DOHH2 (cell line): ENCODE measurements at regions not wholly inside any gene's neighbourhood (a gene's known extent, or its start where the extent isn't known, plus 50 kb on each side); places are given as distances from the start of the nearest gene placed in this dataset.

Experiments
- H3F3A ChIP-seq: fragments of 200-600 bp; sonication (generic), shearing (Covaris generic); 2 replicates; pipeline ENCODE4 v1.6.0; 2016; ENCODE audit warnings: antibody characterized with exemption, mild to moderate bottlenecking; ENCODE audit not compliant: control insufficient read depth, insufficient read depth
- H3K27ac ChIP-seq: fragments of 200-600 bp; sonication (generic); 2 replicates; pipeline ENCODE4 v1.5.1; 2014; ENCODE audit warnings: low read depth, mild to moderate bottlenecking, low read length, moderate library complexity
- H3K27me3 ChIP-seq: fragments of 200-600 bp; sonication (generic); 2 replicates; pipeline ENCODE4 v1.6.1; 2014; ENCODE audit warnings: mild to moderate bottlenecking, low read length, mixed read lengths; ENCODE audit not compliant: control insufficient read depth
- H3K36me3 ChIP-seq: fragments of 200-600 bp; sonication (generic); 2 replicates; pipeline ENCODE4 v1.6.1; 2014; ENCODE audit warnings: mild to moderate bottlenecking, low read length, moderate library complexity, mixed read lengths; ENCODE audit not compliant: control insufficient read depth
- H3K4me1 ChIP-seq: fragments of 200-600 bp; sonication (generic); 2 replicates; pipeline ENCODE4 v1.6.1; 2014; ENCODE audit warnings: mild to moderate bottlenecking, low read length, mixed read lengths; ENCODE audit not compliant: control insufficient read depth
- H3K4me2 ChIP-seq: fragments of 200-600 bp; sonication (generic); 2 replicates; pipeline ENCODE4 v1.6.0; 2014; ENCODE audit warnings: mild to moderate bottlenecking, low read length, moderate library complexity
- H3K4me3 ChIP-seq: fragments of 200-600 bp; sonication (generic); 2 replicates; pipeline ENCODE4 v1.5.1; 2014; ENCODE audit warnings: mild to moderate bottlenecking, low read length, mixed read lengths
- H3K79me2 ChIP-seq: fragments of 200-600 bp; sonication (generic); 2 replicates; pipeline ENCODE4 v1.6.1; 2014; ENCODE audit warnings: mild to moderate bottlenecking, low read length, mixed read lengths; ENCODE audit not compliant: control insufficient read depth
- H3K9me2 ChIP-seq: fragments of 200-600 bp; sonication (generic); replicated peaks from 2 replicates; pipeline ENCODE4 v1.6.1; 2014; ENCODE audit warnings: mild to moderate bottlenecking, low read length, mixed read lengths; ENCODE audit not compliant: control insufficient read depth
- H3K9me3 ChIP-seq: fragments of 200-600 bp; sonication (generic); 2 replicates; pipeline ENCODE4 v1.6.1; 2014; ENCODE audit warnings: antibody characterized with exemption, low read length, mixed read lengths; ENCODE audit not compliant: control insufficient read depth, insufficient read depth
- H4K20me1 ChIP-seq: fragments of 200-600 bp; sonication (generic); 2 replicates; pipeline ENCODE4 v1.6.0; 2014; ENCODE audit warnings: low read depth, mild to moderate bottlenecking, antibody characterized with exemption, low read length, moderate library complexity; ENCODE audit not compliant: control insufficient read depth, insufficient read depth
- CTCF ChIP-seq: fragments of 200-600 bp; sonication (generic); IDR thresholded peaks from one replicate; pipeline ENCODE4 v1.5.1; 2014; ENCODE audit warnings: antibody characterized with exemption, mild to moderate bottlenecking, low read depth, low read length; ENCODE audit not compliant: poor library complexity, severe bottlenecking
- EZH2phosphoT487 ChIP-seq: fragments of 200-600 bp; sonication (generic); IDR thresholded peaks from 2 replicates; pipeline ENCODE4 v1.6.1; 2017; ENCODE audit warnings: borderline replicate concordance, mild to moderate bottlenecking, antibody characterized with exemption, low read length, moderate library complexity, mixed read lengths

DNA sequence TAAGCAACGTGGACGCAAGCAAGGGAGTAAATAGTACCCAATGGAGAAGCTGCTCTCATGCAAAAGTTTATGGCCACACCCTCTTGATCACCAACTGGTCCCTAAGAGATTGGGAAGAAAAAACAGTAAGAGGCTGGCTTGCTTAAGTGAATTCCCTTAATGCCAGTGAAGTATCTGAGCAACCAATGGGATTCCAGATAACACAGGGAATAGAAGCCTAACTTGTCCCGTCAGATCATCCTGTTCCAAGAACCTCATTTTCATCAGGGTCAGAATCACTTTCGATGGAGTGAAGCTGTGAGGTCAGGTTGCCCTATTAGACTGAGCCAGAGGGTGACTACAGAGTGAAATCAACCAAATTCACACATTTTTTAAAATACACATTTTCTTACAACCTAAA lies 104.3 kb downstream of the CD47 start:
- Histone ChIP-seq H4K20me1 (no peaks in the 10 kb centered on the region), H3K27me3 (peaks cover 2% of the 10 kb centered on the region; the same call in 1 of the 2 replicates), H3K79me2 (no peaks in the 10 kb centered on the region), H3K4me3 (no peak overlapping the region), H3K9me3 (no peaks in the 10 kb centered on the region), H3K36me3 (no peaks in the 10 kb centered on the region), H3K9me2 (no peaks in the 10 kb centered on the region), H3K4me2 (no peak overlapping the region), H3K4me1 (peaks cover 4% of the 10 kb centered on the region; the same call in 1 of the 2 replicates), H3F3A (no peaks in the 10 kb centered on the region), H3K27ac (no peak overlapping the region)
- TF ChIP-seq EZH2phosphoT487 (no peak), CTCF (no peak)

- H3K9me3 ChIP-seq: no peaks in the 10 kb centered on the region
- H3F3A ChIP-seq: no peaks in the 10 kb centered on the region
- H3K9me2 ChIP-seq: no peaks in the 10 kb centered on the region
- no peaks in the 10 kb centered on the region for H3K79me2 ChIP-seq
- H3K4me2 ChIP-seq: no peak overlapping the region
- no peak overlapping the region for H3K4me3 ChIP-seq
- peaks cover 3% of the 10 kb centered on the region; the same call in 1 of the 2 replicates for H3K27me3 ChIP-seq
- no peaks in the 10 kb centered on the region for H3K36me3 ChIP-seq
- TF ChIP-seq EZH2phosphoT487: no peak
- no peak overlapping the region for H3K27ac ChIP-seq
- H3K4me1 ChIP-seq: peaks cover 4% of the 10 kb centered on the region; the same call in 1 of the 2 replicates
- H4K20me1 ChIP-seq: no peaks in the 10 kb centered on the region
Measured at GRCh38 chr3:107985496-107985895, 105.3 kb downstream of the CD47 start.

- Histone ChIP-seq H3K36me3 (no peaks in the 10 kb centered on the region), H3K4me3 (no peak overlapping the region), H4K20me1 (no peaks in the 10 kb centered on the region), H3K27ac (no peak overlapping the region), H3K9me2 (no peaks in the 10 kb centered on the region), H3K9me3 (no peaks in the 10 kb centered on the region), H3K79me2 (no peaks in the 10 kb centered on the region), H3F3A (no peaks in the 10 kb centered on the region), H3K4me1 (peaks cover 4% of the 10 kb centered on the region; the same call in 1 of the 2 replicates), H3K27me3 (peaks cover 3% of the 10 kb centered on the region; the same call in 1 of the 2 replicates), H3K4me2 (no peak overlapping the region)
- no peak for TF ChIP-seq CTCF
- TF ChIP-seq EZH2phosphoT487: no peak
Measured at GRCh38 chr3:107983247-107983646, 107.6 kb downstream of the CD47 start.

GRCh38 chr3:107982165-107982564 lies 108.7 kb downstream of the CD47 start:
- Histone ChIP-seq H3K4me2 (no peak overlapping the region), H3K36me3 (no peaks in the 10 kb centered on the region), H3F3A (no peaks in the 10 kb centered on the region), H3K9me3 (no peaks in the 10 kb centered on the region), H3K79me2 (no peaks in the 10 kb centered on the region), H3K27ac (no peak overlapping the region), H3K4me1 (peaks cover 4% of the 10 kb centered on the region; the same call in 1 of the 2 replicates), H4K20me1 (no peaks in the 10 kb centered on the region), H3K27me3 (peaks cover 3% of the 10 kb centered on the region; the same call in 1 of the 2 replicates), H3K9me2 (no peaks in the 10 kb centered on the region), H3K4me3 (no peak overlapping the region)
- TF ChIP-seq CTCF: no peak
- TF ChIP-seq EZH2phosphoT487: no peak
